Stimulated activated CD8-positive, alpha-beta memory T cell treated with anti-CD3 and anti-CD28 coated beads, Interleukin-15, amount 100 ng/mL, for 48 hours (primary cell): ENCODE measurements at regions not wholly inside any gene's neighbourhood (a gene's known extent, or its start where the extent isn't known, plus 50 kb on each side); places are given as distances from the start of the nearest gene placed in this dataset.

Experiments used
- DNase-seq, 2 donors: peaks; one replicate each; pipeline ENCODE4 v3.0.0-alpha.2; 2020; ENCODE audit warnings: low read depth in 2 of 2

GRCh38 chr18:77517901-77518300 is 268.3 kb downstream of the GALR1 start:
- no peak for DNase-seq

GRCh38 chr18:77520767-77521166 is 271.1 kb downstream of the GALR1 start:
- no peak for DNase-seq

GRCh38 chr18:77522051-77522675 is 272.5 kb downstream of the GALR1 start:
- no peak for DNase-seq

- no peak for DNase-seq
Measured at GRCh38 chr18:77524909-77525308, 275.3 kb downstream of the GALR1 start.

GRCh38 chr18:77526962-77527361 is 277.3 kb downstream of the GALR1 start:
- no peak for DNase-seq

- no peak for DNase-seq
Measured at GRCh38 chr18:77528872-77529271, 279.2 kb downstream of the GALR1 start.

GRCh38 chr18:77529492-77530176 is 280.0 kb downstream of the GALR1 start:
- no peak for DNase-seq

- no peak for DNase-seq
Measured at GRCh38 chr18:77530732-77531131, 281.1 kb downstream of the GALR1 start.

GRCh38 chr18:77539860-77540259 is 290.2 kb downstream of the GALR1 start:
- no peak for DNase-seq

- DNase-seq = no peak
Measured at GRCh38 chr18:77544792-77545191, 295.1 kb downstream of the GALR1 start.

- no peak for DNase-seq
Measured at GRCh38 chr18:77547757-77548156, 298.1 kb downstream of the GALR1 start.

GRCh38 chr18:77548790-77549420 is 299.3 kb downstream of the GALR1 start:
- DNase-seq = no peak

GRCh38 chr18:77550625-77551024 is 301.0 kb downstream of the GALR1 start:
- no peak for DNase-seq

- DNase-seq = no peak
Measured at GRCh38 chr18:77551055-77551454, 301.4 kb downstream of the GALR1 start.

GRCh38 chr18:77552945-77553344 is 303.3 kb downstream of the GALR1 start:
- DNase-seq = no peak

- DNase-seq = no peak
Measured at GRCh38 chr18:77554061-77554460, 304.4 kb downstream of the GALR1 start.

GRCh38 chr18:77557046-77557587 is 307.5 kb downstream of the GALR1 start:
- DNase-seq = no peak

GRCh38 chr18:77559274-77559910 is 309.7 kb downstream of the GALR1 start:
- no peak for DNase-seq

GRCh38 chr18:77560341-77560992 is 310.8 kb downstream of the GALR1 start:
- peak in 1 of 2 donors; percentile 7 for DNase-seq

- no peak for DNase-seq
Measured at GRCh38 chr18:77566604-77567003, 317.0 kb downstream of the GALR1 start.

GRCh38 chr18:77567205-77567604 is 317.6 kb downstream of the GALR1 start:
- no peak for DNase-seq

- DNase-seq = no peak
Measured at GRCh38 chr18:77571743-77572142, 322.1 kb downstream of the GALR1 start.
